ENCODE measurements at regions not wholly inside any gene's neighbourhood (a gene's known extent, or its start where the extent isn't known, plus 50 kb on each side); places are given as distances from the start of the nearest gene placed in this dataset.

- TF ChIP-seq REST (IDR thresholded peaks at IDR 0.05; ENCODE audit: insufficient replicate concordance, low read depth) = no peak
- TF ChIP-seq CTCF (IDR thresholded peaks at IDR 0.05; ENCODE audit: insufficient read depth, low read length) = no peak
- TF ChIP-seq POLR2AphosphoS5 (IDR thresholded peaks at IDR 0.05; ENCODE audit: low read depth) = no peak
- TF ChIP-seq GABPA (IDR thresholded peaks at IDR 0.05; ENCODE audit: low read depth) = no peak
Observed at GRCh38 chr5:92181656-92182055, 798.5 kb upstream of the ARRDC3 start.

Measured in HL-60 (cell line).